Naive B cell (primary cell): ENCODE measurements at regions not wholly inside any gene's neighbourhood (a gene's known extent, or its start where the extent isn't known, plus 50 kb on each side); places are given as distances from the start of the nearest gene placed in this dataset.
"Not testable (repeated sequence)": the region's sequence is repeated elsewhere in the genome, so short reads cannot be mapped to it uniquely, and the experiment has no call there.

ENCODE experiments used
- ATAC-seq, 2 donors: fragments of 150-1000 bp; cut with Tn5 transposase; 2 replicates each; pipeline ENCODE4 v1.10.0; 2021; ENCODE audit warnings: low read depth in 2 of 2, mild to moderate bottlenecking in 2 of 2, moderate library complexity in 2 of 2
- DNase-seq: peaks from one replicate; pipeline ENCODE4 v3.0.0; 2022
- H3K27ac Mint-ChIP-seq, 6 donors: one replicate each; pipeline ENCODE4 v1.8.0; 2020 to 2022; ENCODE audit warnings: mild to moderate bottlenecking in 6 of 6, mixed read lengths in 6 of 6, moderate library complexity in 5 of 6, inconsistent platforms in 2 of 6
- H3K27me3 Mint-ChIP-seq, 3 donors: one replicate each; pipeline ENCODE4 v1.8.0; 2021 to 2022; ENCODE audit warnings: mixed read lengths in 3 of 3, mild to moderate bottlenecking in 1 of 3
- H3K36me3 Mint-ChIP-seq, 2 donors: one replicate each; pipeline ENCODE4 v1.8.0; 2020 to 2022; ENCODE audit warnings: mixed read lengths in 2 of 2, inconsistent platforms in 1 of 2, mild to moderate bottlenecking in 1 of 2
- H3K4me1 Mint-ChIP-seq, 3 donors: one replicate each; pipeline ENCODE4 v1.8.0; 2020 to 2022; ENCODE audit warnings: mixed read lengths in 3 of 3, inconsistent platforms in 1 of 3, mild to moderate bottlenecking in 1 of 3, moderate library complexity in 1 of 3
- H3K4me3 Mint-ChIP-seq, 8 donors: one replicate each; pipeline ENCODE4 v1.8.0; 2020 to 2022; ENCODE audit warnings: mild to moderate bottlenecking in 8 of 8, mixed read lengths in 8 of 8, moderate library complexity in 8 of 8, inconsistent platforms in 2 of 8
- H3K9me3 Mint-ChIP-seq, 7 donors: one replicate each; pipeline ENCODE4 v1.8.0; 2020 to 2022; ENCODE audit warnings: mixed read lengths in 7 of 7, mild to moderate bottlenecking in 5 of 7, inconsistent platforms in 2 of 7, moderate library complexity in 1 of 7

GRCh38 chr6:97778290-97779038 is 495.4 kb upstream of the MMS22L start:
- no peak overlapping the region for H3K27ac Mint-ChIP-seq
- no peak overlapping the region for H3K4me3 Mint-ChIP-seq
- DNase-seq (no peak), ATAC-seq (no peak)
- no peaks in the 10 kb centered on the region for H3K4me1 Mint-ChIP-seq
- no peaks in the 10 kb centered on the region for H3K27me3 Mint-ChIP-seq
- peaks cover 2 to 17% (median 4%) of the 10 kb centered on the region in 7 donors for H3K9me3 Mint-ChIP-seq
- no peaks in the 10 kb centered on the region for H3K36me3 Mint-ChIP-seq

- not testable (repeated sequence) for DNase-seq, H3K36me3 Mint-ChIP-seq, ATAC-seq, H3K4me1 Mint-ChIP-seq, H3K27ac Mint-ChIP-seq, H3K27me3 Mint-ChIP-seq, H3K4me3 Mint-ChIP-seq
- peaks cover 2 to 17% (median 4%) of the 10 kb centered on the region in 7 donors for H3K9me3 Mint-ChIP-seq
These were observed 496.2 kb upstream of the MMS22L start for GRCh38 chr6:97779039-97779766.

- Mint-ChIP-seq H3K27me3 (no peaks in the 10 kb centered on the region), H3K9me3 (peaks cover 3 to 17% (median 5%) of the 10 kb centered on the region in 7 donors), H3K4me3 (no peak overlapping the region), H3K4me1 (no peaks in the 10 kb centered on the region), H3K36me3 (no peaks in the 10 kb centered on the region), H3K27ac (no peak overlapping the region)
- no peak for ATAC-seq
- DNase-seq, result no peak
These were observed 508.0 kb upstream of the MMS22L start for GRCh38 chr6:97790926-97791590.

GRCh38 chr6:97805596-97805995 is 522.6 kb upstream of the MMS22L start:
- no peaks in the 10 kb centered on the region for H3K36me3 Mint-ChIP-seq
- DNase-seq (no peak), ATAC-seq (no peak)
- peaks cover 0 to 3% (median 0%) of the 10 kb centered on the region in 3 donors for H3K27me3 Mint-ChIP-seq
- H3K9me3 Mint-ChIP-seq, result peaks cover 0 to 4% (median 0%) of the 10 kb centered on the region in 7 donors
- H3K27ac Mint-ChIP-seq, result no peak overlapping the region
- no peak overlapping the region for H3K4me3 Mint-ChIP-seq
- no peaks in the 10 kb centered on the region for H3K4me1 Mint-ChIP-seq

- Mint-ChIP-seq H3K36me3 (peaks cover 0 to 5% of the 10 kb centered on the region in 2 donors), H3K27me3 (no peaks in the 10 kb centered on the region), H3K4me3 (no peak overlapping the region), H3K9me3 (no peaks in the 10 kb centered on the region), H3K4me1 (no peaks in the 10 kb centered on the region), H3K27ac (no peak overlapping the region)
- DNase-seq (no peak), ATAC-seq (no peak)
These were observed 529.9 kb upstream of the MMS22L start for GRCh38 chr6:97812940-97813339.

- no peaks in the 10 kb centered on the region for H3K4me1 Mint-ChIP-seq
- H3K4me3 Mint-ChIP-seq, result no peak overlapping the region
- H3K27ac Mint-ChIP-seq, result no peak overlapping the region
- DNase-seq (no peak), ATAC-seq (no peak)
- H3K9me3 Mint-ChIP-seq, result no peaks in the 10 kb centered on the region
- H3K36me3 Mint-ChIP-seq, result peaks cover 0 to 5% of the 10 kb centered on the region in 2 donors
- H3K27me3 Mint-ChIP-seq, result no peaks in the 10 kb centered on the region
These were observed 531.0 kb upstream of the MMS22L start for GRCh38 chr6:97813889-97814567.

GRCh38 chr6:97815301-97815812 is 532.3 kb upstream of the MMS22L start:
- ATAC-seq, result no peak
- DNase-seq, result no peak
- H3K4me3 Mint-ChIP-seq, result no peak overlapping the region
- H3K27ac Mint-ChIP-seq, result no peak overlapping the region
- peaks cover 0 to 5% of the 10 kb centered on the region in 2 donors for H3K36me3 Mint-ChIP-seq
- no peaks in the 10 kb centered on the region for H3K27me3 Mint-ChIP-seq
- H3K9me3 Mint-ChIP-seq, result peaks cover 0 to 4% (median 0%) of the 10 kb centered on the region in 7 donors
- H3K4me1 Mint-ChIP-seq, result no peaks in the 10 kb centered on the region

GRCh38 chr6:97816526-97816925 is 533.5 kb upstream of the MMS22L start:
- Mint-ChIP-seq H3K9me3 (peaks cover 0 to 4% (median 0%) of the 10 kb centered on the region in 7 donors), H3K27ac (no peak overlapping the region), H3K36me3 (peaks cover 0 to 5% of the 10 kb centered on the region in 2 donors), H3K27me3 (no peaks in the 10 kb centered on the region), H3K4me1 (no peaks in the 10 kb centered on the region), H3K4me3 (no peak overlapping the region)
- DNase-seq, result no peak
- no peak for ATAC-seq

GRCh38 chr6:97819710-97820109 is 536.7 kb upstream of the MMS22L start:
- H3K27ac Mint-ChIP-seq, result no peak overlapping the region
- peaks cover 0 to 4% (median 0%) of the 10 kb centered on the region in 7 donors for H3K9me3 Mint-ChIP-seq
- H3K4me1 Mint-ChIP-seq, result no peaks in the 10 kb centered on the region
- H3K36me3 Mint-ChIP-seq, result no peaks in the 10 kb centered on the region
- ATAC-seq (no peak), DNase-seq (no peak)
- no peak overlapping the region for H3K4me3 Mint-ChIP-seq
- H3K27me3 Mint-ChIP-seq, result no peaks in the 10 kb centered on the region

GRCh38 chr6:97820400-97820799 is 537.4 kb upstream of the MMS22L start:
- no peaks in the 10 kb centered on the region for H3K27me3 Mint-ChIP-seq
- DNase-seq (no peak), ATAC-seq (no peak)
- H3K4me1 Mint-ChIP-seq, result no peaks in the 10 kb centered on the region
- no peak overlapping the region for H3K27ac Mint-ChIP-seq
- H3K36me3 Mint-ChIP-seq, result no peaks in the 10 kb centered on the region
- H3K4me3 Mint-ChIP-seq, result no peak overlapping the region
- H3K9me3 Mint-ChIP-seq, result peaks cover 0 to 4% (median 0%) of the 10 kb centered on the region in 7 donors

- H3K36me3 Mint-ChIP-seq, result no peaks in the 10 kb centered on the region
- no peak overlapping the region for H3K27ac Mint-ChIP-seq
- no peaks in the 10 kb centered on the region for H3K27me3 Mint-ChIP-seq
- ATAC-seq, result no peak
- H3K4me1 Mint-ChIP-seq, result no peaks in the 10 kb centered on the region
- no peak overlapping the region for H3K4me3 Mint-ChIP-seq
- H3K9me3 Mint-ChIP-seq, result peaks cover 0 to 4% (median 0%) of the 10 kb centered on the region in 7 donors
- DNase-seq, result no peak
These were observed 539.6 kb upstream of the MMS22L start for GRCh38 chr6:97822632-97823031.

GRCh38 chr6:97841763-97842162 is 558.7 kb upstream of the MMS22L start:
- no peak for ATAC-seq

GRCh38 chr6:97842521-97842920 is 559.5 kb upstream of the MMS22L start:
- DNase-seq (no peak), ATAC-seq (no peak)
- Mint-ChIP-seq H3K4me1 (no peaks in the 10 kb centered on the region), H3K9me3 (peaks cover 0 to 4% (median 0%) of the 10 kb centered on the region in 7 donors), H3K27ac (no peak overlapping the region), H3K27me3 (no peaks in the 10 kb centered on the region), H3K36me3 (no peaks in the 10 kb centered on the region), H3K4me3 (no peak overlapping the region)

More at GRCh38 chr6:97841763-97842162, 558.7 kb upstream of the MMS22L start:
- no peak overlapping the region for H3K27ac Mint-ChIP-seq
- DNase-seq, result no peak
- peaks cover 0 to 2% (median 0%) of the 10 kb centered on the region in 7 donors for H3K9me3 Mint-ChIP-seq
- H3K4me1 Mint-ChIP-seq, result no peaks in the 10 kb centered on the region
- no peak overlapping the region for H3K4me3 Mint-ChIP-seq
- no peaks in the 10 kb centered on the region for H3K36me3 Mint-ChIP-seq
- no peaks in the 10 kb centered on the region for H3K27me3 Mint-ChIP-seq
